Activated B cell treated with CpG ODN at 0.5 μM for 24 hours (primary cell): ENCODE measurements at regions not wholly inside any gene's neighbourhood (a gene's known extent, or its start where the extent isn't known, plus 50 kb on each side); places are given as distances from the start of the nearest gene placed in this dataset.
"Not testable (repeated sequence)": the region's sequence is repeated elsewhere in the genome, so short reads cannot be mapped to it uniquely, and the experiment has no call there.

ENCODE experiments used
- ATAC-seq: fragments of 200-7000 bp; cut with Tn5 transposase; one replicate; pipeline ENCODE4 v1.10.0; 2021; ENCODE audit warnings: low read depth, mild to moderate bottlenecking, moderate library complexity
- CTCF ChIA-PET: fragments of 350-600 bp; sonication (Branson Sonifier 250); formaldehyde crosslinking; loops from one replicate; lab custom pipeline; 2021; ENCODE audit warnings: antibody characterized with exemption; lab: Charles Lee
- POLR2A ChIA-PET: fragments of 350-600 bp; sonication (Branson Sonifier 250); formaldehyde crosslinking; loops from one replicate; lab custom pipeline; 2021; ENCODE audit warnings: antibody characterized with exemption; lab: Charles Lee
- DNase-seq: peaks from one replicate; pipeline ENCODE4 v3.0.0; 2022
- H3K27ac Mint-ChIP-seq: one replicate; pipeline ENCODE4 v1.8.0; 2020; ENCODE audit warnings: mixed read lengths
- H3K27me3 Mint-ChIP-seq: one replicate; pipeline ENCODE4 v1.8.0; 2021; ENCODE audit warnings: mixed read lengths
- H3K36me3 Mint-ChIP-seq: one replicate; pipeline ENCODE4 v1.8.0; 2021; ENCODE audit warnings: low read depth, mixed read lengths
- H3K4me1 Mint-ChIP-seq: one replicate; pipeline ENCODE4 v1.8.0; 2021; ENCODE audit warnings: mixed read lengths
- H3K4me3 Mint-ChIP-seq: one replicate; pipeline ENCODE4 v1.8.0; 2020; ENCODE audit warnings: mild to moderate bottlenecking, mixed read lengths
- H3K9me3 Mint-ChIP-seq: one replicate; pipeline ENCODE4 v1.8.0; 2020; ENCODE audit warnings: mixed read lengths
- CTCF ChIP-seq: fragments of 200-600 bp; IDR thresholded peaks from one replicate; pipeline ENCODE4 v1.8.0; 2022; ENCODE audit warnings: antibody characterized with exemption, mild to moderate bottlenecking
- intact Hi-C: fragments of 100-400 bp; cut with micrococcal nuclease; formaldehyde crosslinking; loops from one replicate; pipeline ENCODE4 v1.15.1; 2024

- intact Hi-C loops = no loop called here
- CTCF ChIA-PET = no interaction called here
- Mint-ChIP-seq H3K36me3 (no peaks in the 10 kb centered on the region), H3K4me3 (no peak overlapping the region), H3K27me3 (no peaks in the 10 kb centered on the region), H3K4me1 (no peaks in the 10 kb centered on the region), H3K27ac (no peak overlapping the region), H3K9me3 (no peaks in the 10 kb centered on the region)
- POLR2A ChIA-PET = no interaction called here
- DNase-seq = no peak
- ATAC-seq = no peak
- TF ChIP-seq CTCF = no peak
Observed at GRCh38 chr4:22607382-22607781, 85.4 kb upstream of the GBA3 start.

GRCh38 chr4:22609951-22610525 lies 82.7 kb upstream of the GBA3 start:
- H3K4me1 Mint-ChIP-seq, ATAC-seq, H3K36me3 Mint-ChIP-seq, H3K27ac Mint-ChIP-seq, H3K27me3 Mint-ChIP-seq, H3K9me3 Mint-ChIP-seq, POLR2A ChIA-PET, CTCF ChIA-PET, H3K4me3 Mint-ChIP-seq, intact Hi-C loops, DNase-seq: not testable (repeated sequence)

- Mint-ChIP-seq H3K27ac (no peak overlapping the region), H3K36me3 (no peaks in the 10 kb centered on the region), H3K4me3 (no peak overlapping the region), H3K4me1 (no peaks in the 10 kb centered on the region), H3K9me3 (peaks cover 3% of the 10 kb centered on the region), H3K27me3 (no peaks in the 10 kb centered on the region)
- TF ChIP-seq CTCF = no peak
- ATAC-seq = no peak
- DNase-seq = no peak
- ChIA-PET POLR2A (no interaction called here), CTCF (no interaction called here)
- intact Hi-C loops = no loop called here
Observed at GRCh38 chr4:22614114-22614513, 78.6 kb upstream of the GBA3 start.

GRCh38 chr4:22616516-22616915 lies 76.2 kb upstream of the GBA3 start:
- Mint-ChIP-seq H3K27me3 (no peaks in the 10 kb centered on the region), H3K4me1 (no peaks in the 10 kb centered on the region), H3K4me3 (no peak overlapping the region), H3K36me3 (no peaks in the 10 kb centered on the region), H3K27ac (no peak overlapping the region), H3K9me3 (peaks cover 5% of the 10 kb centered on the region)
- POLR2A ChIA-PET = no interaction called here
- DNase-seq (no peak), ATAC-seq (no peak)
- CTCF ChIA-PET = no interaction called here
- intact Hi-C loops = no loop called here
- no peak for TF ChIP-seq CTCF

GRCh38 chr4:22620144-22620543 lies 72.6 kb upstream of the GBA3 start:
- H3K4me1 Mint-ChIP-seq, H3K27ac Mint-ChIP-seq, H3K9me3 Mint-ChIP-seq, ATAC-seq, H3K36me3 Mint-ChIP-seq, intact Hi-C loops, POLR2A ChIA-PET, H3K4me3 Mint-ChIP-seq, CTCF ChIA-PET, H3K27me3 Mint-ChIP-seq, DNase-seq: not testable (repeated sequence)

- POLR2A ChIA-PET, DNase-seq, ATAC-seq, H3K9me3 Mint-ChIP-seq, H3K36me3 Mint-ChIP-seq, H3K27me3 Mint-ChIP-seq, intact Hi-C loops, H3K27ac Mint-ChIP-seq, CTCF ChIA-PET, H3K4me1 Mint-ChIP-seq, H3K4me3 Mint-ChIP-seq: not testable (repeated sequence)
Observed at GRCh38 chr4:22621970-22622369, 70.8 kb upstream of the GBA3 start.

GRCh38 chr4:22624002-22624401 lies 68.7 kb upstream of the GBA3 start:
- H3K27ac Mint-ChIP-seq, H3K27me3 Mint-ChIP-seq, ATAC-seq, DNase-seq, H3K4me3 Mint-ChIP-seq, H3K36me3 Mint-ChIP-seq, H3K9me3 Mint-ChIP-seq, intact Hi-C loops, POLR2A ChIA-PET, CTCF ChIA-PET, H3K4me1 Mint-ChIP-seq: not testable (repeated sequence)
